ENCODE measurements at regions not wholly inside any gene's neighbourhood (a gene's known extent, or its start where the extent isn't known, plus 50 kb on each side); places are given as distances from the start of the nearest gene placed in this dataset.

GRCh38 chr3:145411605-145412004 lies 749.4 kb downstream of the PLOD2 start:
- Histone ChIP-seq H3K4me1 (replicated peaks) (no peaks in the 10 kb centered on the region), H3K27me3 (replicated peaks; ENCODE audit: insufficient read depth) (no peaks in the 10 kb centered on the region), H3K27ac (no peak overlapping the region), H3K4me3 (no peak overlapping the region), H3K36me3 (no peaks in the 10 kb centered on the region), H3K9me3 (no peaks in the 10 kb centered on the region)
- DNase-seq (ENCODE audit: low spot score) = no peak
- 55% methylated on average over 5 of the region's 5 CpGs for WGBS
- TF ChIP-seq POLR2AphosphoS5 (IDR thresholded peaks at IDR 0.05) = no peak
- no peak for TF ChIP-seq POLR2A (IDR thresholded peaks at IDR 0.05)
- TF ChIP-seq CTCF (IDR thresholded peaks at IDR 0.05) = no peak
- intact Hi-C loops (cut with DNase I) = no loop called here

DNA sequence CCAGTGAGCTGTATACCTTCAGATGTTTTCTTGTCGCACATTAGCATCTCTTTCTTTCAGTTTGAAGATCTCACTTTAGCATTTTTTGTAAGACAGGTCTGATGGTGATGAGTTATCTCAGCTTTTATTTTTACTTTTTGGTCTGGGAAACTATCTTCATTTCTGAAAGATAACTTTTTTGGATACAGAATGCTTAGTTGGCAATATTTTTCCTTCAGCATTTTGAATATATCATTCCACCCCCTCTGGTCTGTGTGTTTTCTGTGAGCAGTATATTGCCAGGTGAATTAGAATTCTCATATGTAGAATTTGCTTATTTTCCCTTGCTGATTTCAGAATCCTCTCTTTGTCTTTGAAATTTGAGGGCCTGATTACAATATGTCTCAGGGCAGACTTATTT lies 743.3 kb downstream of the PLOD2 start:
- intact Hi-C loops (cut with DNase I) = no loop called here
- H3K4me3 ChIP-seq = no peak overlapping the region

GRCh38 chr3:145422556-145422955 lies 738.4 kb downstream of the PLOD2 start:
- Histone ChIP-seq H3K9me3 (no peaks in the 10 kb centered on the region), H3K27me3 (replicated peaks; ENCODE audit: insufficient read depth) (no peaks in the 10 kb centered on the region), H3K4me3 (no peak overlapping the region), H3K4me1 (replicated peaks) (no peaks in the 10 kb centered on the region), H3K27ac (no peak overlapping the region), H3K36me3 (no peaks in the 10 kb centered on the region)
- TF ChIP-seq CTCF (IDR thresholded peaks at IDR 0.05) (no peak), POLR2A (IDR thresholded peaks at IDR 0.05) (no peak), POLR2AphosphoS5 (IDR thresholded peaks at IDR 0.05) (no peak)
- 44% methylated on average over 3 of the region's 3 CpGs for WGBS
- intact Hi-C loops (cut with DNase I) = no loop called here
- no peak for DNase-seq (ENCODE audit: low spot score)

More for the DNA sequence above, 743.3 kb downstream of the PLOD2 start:
- Histone ChIP-seq H3K9me3 (no peaks in the 10 kb centered on the region), H3K36me3 (no peaks in the 10 kb centered on the region), H3K4me1 (replicated peaks) (no peaks in the 10 kb centered on the region), H3K27me3 (replicated peaks; ENCODE audit: insufficient read depth) (no peaks in the 10 kb centered on the region), H3K27ac (no peak overlapping the region)
- 0% methylated on average over 1 of the region's 1 CpG for WGBS
- DNase-seq (ENCODE audit: low spot score) = no peak
- TF ChIP-seq POLR2A (IDR thresholded peaks at IDR 0.05) (no peak), CTCF (IDR thresholded peaks at IDR 0.05) (no peak), POLR2AphosphoS5 (IDR thresholded peaks at IDR 0.05) (no peak)

DNA sequence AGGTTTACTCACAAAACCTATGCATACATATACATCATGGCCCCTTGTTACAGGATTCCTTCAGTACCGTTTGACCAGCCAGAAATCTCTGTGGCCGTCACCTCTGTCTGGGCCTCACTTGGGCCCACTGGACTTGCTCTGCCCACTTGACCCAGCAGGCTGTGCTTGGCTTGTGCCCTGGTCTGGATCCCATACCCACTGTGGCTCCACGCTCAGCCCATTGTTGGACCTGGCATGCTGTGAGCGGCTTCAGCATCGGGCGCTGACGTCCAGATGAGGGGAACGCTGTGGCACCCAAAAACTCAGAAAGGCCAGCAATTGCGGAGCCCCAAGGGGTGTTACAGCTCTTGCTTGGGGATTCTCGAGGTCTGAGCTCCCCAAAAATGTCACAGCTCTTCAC lies 733.6 kb downstream of the PLOD2 start:
- Histone ChIP-seq H3K36me3 (no peaks in the 10 kb centered on the region), H3K4me3 (no peak overlapping the region), H3K27me3 (replicated peaks; ENCODE audit: insufficient read depth) (no peaks in the 10 kb centered on the region), H3K9me3 (no peaks in the 10 kb centered on the region), H3K27ac (no peak overlapping the region), H3K4me1 (replicated peaks) (no peaks in the 10 kb centered on the region)
- TF ChIP-seq POLR2A (IDR thresholded peaks at IDR 0.05) (no peak), POLR2AphosphoS5 (IDR thresholded peaks at IDR 0.05) (no peak), CTCF (IDR thresholded peaks at IDR 0.05) (no peak)
- intact Hi-C loops (cut with DNase I) = no loop called here
- 94% methylated on average over 10 of the region's 10 CpGs for WGBS
- DNase-seq (ENCODE audit: low spot score) = no peak

- intact Hi-C loops (cut with DNase I) = no loop called here
- Histone ChIP-seq H3K27ac (no peak overlapping the region), H3K4me1 (replicated peaks) (no peaks in the 10 kb centered on the region), H3K27me3 (replicated peaks; ENCODE audit: insufficient read depth) (no peaks in the 10 kb centered on the region), H3K36me3 (no peaks in the 10 kb centered on the region), H3K9me3 (no peaks in the 10 kb centered on the region), H3K4me3 (no peak overlapping the region)
- TF ChIP-seq POLR2AphosphoS5 (IDR thresholded peaks at IDR 0.05) (no peak), POLR2A (IDR thresholded peaks at IDR 0.05) (no peak), CTCF (IDR thresholded peaks at IDR 0.05) (no peak)
- no peak for DNase-seq (ENCODE audit: low spot score)
- WGBS = 50% methylated on average over 2 of the region's 2 CpGs
These were observed 731.4 kb downstream of the PLOD2 start for GRCh38 chr3:145429546-145429945.
